HG02840 (cell line): ENCODE measurements at regions not wholly inside any gene's neighbourhood (a gene's known extent, or its start where the extent isn't known, plus 50 kb on each side); places are given as distances from the start of the nearest gene placed in this dataset.

Experiments
- ATAC-seq: cut with Tn5 transposase; IDR thresholded peaks from one replicate; pipeline ENCODE4 v1.9.1; 2021; ENCODE audit warnings: mild to moderate bottlenecking, moderate library complexity, moderate number of reproducible peaks; ENCODE audit not compliant: unreplicated experiment, low FRiP score

DNA sequence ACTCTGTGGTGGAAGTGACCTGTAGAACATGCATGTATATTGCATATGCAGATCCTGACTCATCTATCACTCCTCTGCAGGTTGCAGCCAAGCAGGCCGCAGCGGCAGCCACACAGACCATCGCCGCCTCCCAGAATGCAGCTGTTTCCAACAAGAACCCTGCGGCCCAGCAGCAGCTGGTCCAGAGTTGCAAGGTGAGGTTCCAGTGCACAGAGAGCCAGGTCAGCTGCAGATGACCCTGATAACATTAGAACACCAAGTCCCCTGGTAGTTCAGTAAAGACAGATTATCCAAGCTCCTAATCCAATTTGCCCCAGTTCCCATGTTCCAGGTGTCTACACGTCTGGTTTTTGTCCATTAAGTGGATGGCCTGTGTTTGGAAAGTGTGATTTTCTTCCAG lies 325.1 kb upstream of the TPM1 start:
- ATAC-seq = no peak

DNA sequence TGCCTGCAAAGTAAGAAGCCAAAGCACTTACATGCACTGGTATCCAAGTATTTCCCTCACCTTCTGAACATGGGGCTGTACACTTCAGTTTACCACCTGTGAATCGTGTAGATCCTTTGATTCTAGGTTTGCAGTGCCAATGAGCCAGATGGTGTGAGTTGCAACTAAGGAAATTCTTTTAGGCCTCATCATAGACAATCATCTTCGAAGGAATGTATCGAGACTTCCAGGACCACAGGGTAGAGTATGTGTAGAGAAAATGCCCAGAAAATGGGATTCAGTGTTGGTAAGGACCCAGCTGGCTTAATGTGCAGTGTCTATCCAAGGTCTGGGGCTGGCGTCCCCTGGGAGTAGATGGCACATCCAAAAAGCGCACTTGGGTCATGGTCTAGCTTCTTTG lies 323.2 kb upstream of the TPM1 start:
- no peak for ATAC-seq

DNA sequence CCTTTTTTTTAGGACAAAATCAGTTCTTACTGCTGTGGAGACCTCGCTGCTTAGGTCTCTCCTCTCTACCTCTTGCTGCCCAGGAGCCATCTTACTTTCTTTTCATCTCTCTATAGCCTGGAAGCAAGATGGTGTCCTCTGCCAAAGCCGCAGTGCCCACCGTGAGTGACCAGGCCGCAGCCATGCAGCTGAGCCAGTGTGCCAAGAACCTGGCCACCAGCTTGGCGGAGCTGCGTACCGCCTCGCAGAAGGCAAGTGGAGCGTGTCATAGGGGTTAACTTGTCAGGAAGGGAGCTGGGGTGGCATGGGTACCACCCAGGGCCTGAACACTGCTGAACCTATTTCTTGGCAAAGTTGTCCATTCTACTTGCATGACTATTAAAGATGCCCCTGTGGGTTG lies 320.3 kb upstream of the TPM1 start:
- ATAC-seq = no peak

DNA sequence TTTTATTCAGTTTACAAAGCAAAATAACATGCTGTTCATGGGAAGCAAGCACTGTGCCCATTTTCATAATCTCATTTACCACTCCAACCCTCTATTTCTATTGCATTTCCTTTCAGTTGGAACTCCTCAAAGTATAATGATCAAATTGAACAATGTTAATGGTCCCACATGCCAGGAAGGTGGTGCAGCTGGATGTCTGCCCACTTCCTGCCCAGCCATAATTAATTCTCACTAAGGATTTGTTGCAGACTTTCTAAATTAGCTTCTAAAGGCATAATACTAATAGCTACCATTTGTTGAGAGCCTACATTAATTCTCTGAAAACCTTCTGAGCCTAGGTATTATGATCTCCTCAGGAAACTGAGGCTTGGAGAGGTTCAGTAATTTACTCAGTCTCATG lies 316.1 kb upstream of the TPM1 start:
- ATAC-seq = no peak

DNA sequence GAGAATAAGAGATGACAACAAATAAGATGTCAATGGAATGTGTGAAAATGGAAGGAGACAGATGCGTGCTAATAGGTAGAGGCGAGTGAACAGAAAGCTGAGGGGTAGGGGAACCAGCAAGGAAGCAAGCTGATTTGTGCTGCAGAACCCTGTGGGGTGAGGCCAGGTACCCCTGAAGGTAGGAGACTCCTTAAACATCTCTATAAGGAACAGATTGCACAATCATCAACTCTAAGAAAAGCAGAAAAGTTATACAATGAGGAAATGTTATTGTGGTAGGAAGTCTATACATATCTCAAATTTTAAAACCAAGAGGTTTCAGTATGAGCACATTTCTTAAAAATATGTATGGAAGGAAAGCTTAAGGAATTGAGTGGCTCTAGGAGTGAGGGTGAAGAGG lies 315.0 kb upstream of the TPM1 start:
- no peak for ATAC-seq

DNA sequence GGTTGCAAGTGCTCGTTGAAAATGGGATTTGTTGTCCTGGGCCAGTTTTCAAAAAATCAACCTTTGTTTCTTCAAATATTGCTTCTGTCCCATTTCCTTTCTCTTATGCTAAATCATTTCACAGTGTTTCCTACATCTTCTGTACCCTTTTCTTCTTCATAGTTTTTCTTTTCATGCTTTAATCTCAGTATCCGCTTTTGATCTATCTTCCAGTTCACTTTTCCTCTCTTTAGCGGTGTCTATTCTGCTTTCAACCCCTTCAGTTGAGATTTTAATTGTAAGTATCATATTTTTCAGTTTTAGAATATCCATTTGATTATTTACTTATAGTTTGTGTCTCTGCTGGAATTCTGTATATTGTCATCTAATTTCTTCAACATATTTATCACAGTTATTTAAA lies 311.7 kb upstream of the TPM1 start:
- no peak for ATAC-seq

DNA sequence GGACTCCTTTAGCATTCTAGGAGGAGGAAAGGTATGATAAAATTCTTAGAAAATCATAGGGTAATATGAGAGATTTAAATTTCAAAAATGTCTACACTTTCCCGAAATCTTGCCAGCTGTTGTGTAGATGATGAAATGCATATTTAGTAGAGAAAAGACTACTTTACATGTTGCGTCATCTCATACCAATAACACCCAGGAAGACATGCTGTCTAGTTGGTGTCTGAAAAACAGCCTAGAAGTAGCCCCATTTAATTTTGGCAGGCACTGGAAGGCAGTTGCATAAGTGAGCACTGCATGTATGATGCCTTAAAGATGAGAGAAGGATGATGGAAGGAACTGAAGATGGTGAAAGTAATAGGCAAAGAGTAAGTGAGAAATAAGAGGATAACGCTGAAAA lies 310.5 kb upstream of the TPM1 start:
- ATAC-seq = no peak

DNA sequence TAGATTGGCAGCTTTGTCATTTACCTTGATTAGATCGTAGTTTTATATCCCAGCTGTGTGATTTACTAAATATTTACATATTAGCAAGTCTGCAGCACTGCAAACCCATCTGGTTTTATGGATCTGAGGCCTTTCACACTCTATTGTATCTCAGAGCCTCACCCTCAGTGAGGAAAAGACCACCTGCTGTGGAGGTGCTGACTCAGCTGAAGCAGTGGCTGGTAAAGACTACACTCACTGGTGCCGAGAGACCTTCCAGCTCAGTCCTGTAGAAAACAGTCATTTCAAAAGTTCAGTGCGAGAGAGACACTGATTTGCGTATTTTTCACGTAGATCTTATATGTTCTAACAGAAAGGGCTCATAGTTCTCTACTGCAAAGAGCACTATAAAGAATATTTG lies 307.8 kb upstream of the TPM1 start:
- ATAC-seq = no peak

DNA sequence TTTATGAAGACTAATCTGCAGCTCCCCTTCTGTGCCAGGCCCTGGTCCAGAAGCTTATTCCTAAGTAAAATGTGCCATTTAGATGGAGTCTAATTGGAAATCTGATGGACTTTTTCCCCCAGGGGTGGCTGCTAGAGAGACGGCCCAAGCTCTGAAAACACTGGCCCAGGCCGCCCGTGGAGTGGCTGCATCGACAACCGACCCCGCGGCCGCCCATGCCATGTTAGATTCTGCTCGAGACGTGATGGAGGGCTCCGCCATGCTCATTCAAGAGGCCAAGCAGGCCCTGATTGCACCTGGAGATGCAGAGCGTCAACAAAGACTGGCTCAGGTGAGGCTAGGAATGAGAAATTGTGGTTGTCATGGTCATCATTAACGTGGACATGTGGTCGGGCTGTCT lies 305.8 kb upstream of the TPM1 start:
- ATAC-seq = no peak

DNA sequence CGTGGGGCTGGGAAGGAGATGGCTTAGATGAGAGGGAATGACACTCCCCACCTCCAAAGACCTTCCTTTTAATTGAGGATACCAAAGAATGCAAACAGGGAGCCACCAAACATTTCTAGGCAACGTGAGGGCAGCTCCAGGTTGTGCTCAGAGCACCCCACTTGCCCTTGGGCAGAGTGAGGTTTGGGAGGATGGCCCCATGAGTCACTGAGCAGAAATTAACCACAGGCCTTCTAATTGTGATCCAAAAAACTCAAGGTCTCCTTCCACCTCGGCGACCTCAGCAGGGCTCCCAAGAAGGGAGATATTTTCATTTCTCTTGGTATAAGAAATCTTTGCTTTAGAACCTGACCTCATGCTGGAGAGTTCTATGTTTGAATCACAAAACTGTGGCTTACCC lies 305.0 kb upstream of the TPM1 start:
- no peak for ATAC-seq

DNA sequence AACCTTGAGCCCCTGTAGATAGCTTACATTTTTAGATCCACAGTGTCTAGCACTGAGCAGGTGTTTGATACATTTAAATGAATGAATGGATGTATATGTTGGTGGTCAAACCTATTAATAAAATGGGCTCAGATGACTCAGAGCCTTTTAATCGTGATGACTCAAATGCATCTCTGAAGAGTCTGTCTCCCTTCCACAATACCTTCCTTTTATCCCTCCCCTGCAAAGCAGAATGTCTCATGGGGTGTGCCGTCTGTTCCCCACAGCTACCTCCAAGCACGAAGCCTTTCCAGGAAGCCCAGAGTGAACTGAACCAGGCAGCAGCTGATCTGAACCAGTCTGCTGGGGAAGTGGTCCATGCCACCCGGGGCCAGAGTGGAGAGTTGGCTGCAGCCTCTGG lies 303.5 kb upstream of the TPM1 start:
- no peak for ATAC-seq

DNA sequence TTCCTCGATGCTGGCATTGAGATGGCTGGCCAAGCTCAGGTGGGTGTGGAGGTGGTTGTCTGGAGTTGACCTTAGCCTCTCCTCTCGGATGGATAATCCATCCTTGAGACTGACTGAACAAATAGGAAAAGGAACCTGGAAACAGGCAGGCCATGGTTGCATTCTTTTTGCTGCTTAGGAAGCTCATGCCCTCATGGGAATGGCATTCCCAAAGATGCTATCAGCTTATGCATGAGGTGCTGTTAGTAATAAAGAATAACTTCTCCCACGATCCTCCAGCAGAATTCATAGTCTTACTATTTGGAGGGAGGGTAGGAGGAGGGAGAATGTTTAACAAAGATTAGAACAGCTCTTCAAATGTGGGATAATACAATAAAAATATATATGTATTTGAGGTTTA lies 303.0 kb upstream of the TPM1 start:
- no peak for ATAC-seq

DNA sequence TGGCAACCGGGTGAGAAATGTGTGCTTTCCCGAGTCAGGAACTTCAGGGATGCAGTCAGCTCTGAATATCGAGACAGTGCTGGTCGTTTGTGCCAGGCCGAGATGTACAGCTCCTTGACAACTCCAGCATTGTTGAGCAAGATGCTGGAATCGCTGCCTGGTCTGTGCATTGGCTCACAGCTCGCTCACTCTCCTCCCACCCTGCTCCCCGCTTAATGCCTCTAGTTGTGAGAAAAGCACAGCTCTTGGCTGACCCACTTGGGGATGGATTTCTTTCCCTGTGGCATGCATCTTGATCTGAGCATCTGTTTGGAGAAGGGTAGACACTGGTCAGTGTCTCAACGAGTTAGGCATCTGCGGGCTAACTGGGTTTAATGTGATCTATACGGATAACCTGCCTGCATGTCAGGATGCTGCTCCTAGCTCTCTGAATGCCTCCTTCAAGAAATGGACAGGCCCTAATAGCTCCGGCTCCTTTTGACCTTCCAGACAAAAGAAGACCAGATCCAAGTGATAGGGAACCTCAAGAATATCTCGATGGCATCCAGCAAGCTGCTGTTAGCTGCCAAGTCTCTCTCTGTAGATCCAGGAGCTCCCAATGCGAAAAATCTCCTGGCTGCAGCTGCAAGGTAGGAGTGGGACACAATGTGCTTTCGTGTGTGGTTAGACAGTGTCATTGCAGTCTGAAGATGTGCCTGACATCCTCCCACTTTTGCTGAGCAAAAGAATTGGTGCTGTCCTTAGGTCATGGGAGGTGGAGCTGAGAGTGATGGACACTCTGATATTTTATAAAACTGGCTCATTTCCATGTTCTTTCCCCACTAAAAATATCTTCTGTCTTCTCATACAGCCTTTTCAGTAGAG lies 302.2 kb upstream of the TPM1 start:
- no peak for ATAC-seq

DNA sequence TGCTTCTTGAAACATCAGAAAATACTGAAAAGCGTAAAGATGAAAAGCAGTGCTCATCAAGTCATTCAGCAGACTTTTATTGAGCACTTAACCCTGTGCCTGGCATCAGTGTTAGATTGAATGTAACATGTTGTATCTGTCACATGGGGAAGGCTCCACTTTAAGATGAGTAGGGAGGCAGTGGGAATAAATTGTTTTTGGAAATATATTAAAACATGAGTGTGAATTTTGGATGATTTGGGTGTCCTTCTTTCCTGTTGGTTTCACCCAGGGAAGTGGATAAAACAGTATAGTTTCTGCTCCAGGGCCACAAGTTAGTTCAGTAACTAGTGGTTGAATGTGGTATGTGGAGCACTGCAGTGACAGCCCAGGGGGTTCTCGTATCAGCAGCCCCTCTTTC lies 301.4 kb upstream of the TPM1 start:
- no peak for ATAC-seq

DNA sequence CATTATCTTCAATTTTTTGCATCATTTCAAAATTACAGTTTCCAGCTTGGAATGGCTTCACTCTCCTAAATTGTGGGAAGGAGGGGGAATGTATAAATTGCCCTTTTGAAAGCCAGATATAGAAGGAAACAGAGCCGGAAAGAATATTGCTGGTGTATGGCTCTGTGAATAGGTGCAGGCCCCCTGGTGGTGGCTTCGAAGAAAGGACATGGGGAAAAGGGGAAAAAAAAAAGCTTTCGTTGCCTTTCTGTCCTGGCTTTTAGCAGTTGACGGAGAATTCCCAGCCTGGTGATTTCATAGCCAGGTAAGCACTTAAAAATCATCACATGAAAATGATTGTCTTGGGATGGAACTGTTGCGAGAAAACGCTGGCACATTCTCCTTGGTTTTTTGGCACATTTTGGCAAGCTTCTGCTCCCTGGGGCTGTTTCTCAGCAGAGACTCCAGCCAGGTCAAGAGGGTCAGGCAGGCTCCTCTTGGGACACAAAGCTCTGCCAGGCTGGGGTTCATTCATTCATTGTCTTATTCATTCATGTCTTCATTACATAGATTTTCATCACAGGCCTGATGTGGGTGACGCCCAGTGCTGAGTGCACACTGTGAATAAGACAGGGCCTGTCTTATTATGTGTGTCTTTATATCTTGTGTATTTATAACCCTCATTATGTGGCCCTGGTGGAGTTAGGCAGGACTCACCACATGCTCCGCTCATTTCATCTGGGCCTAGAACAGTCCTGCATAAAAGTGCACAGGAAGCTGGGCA lies 300.0 kb upstream of the TPM1 start:
- ATAC-seq = no peak

DNA sequence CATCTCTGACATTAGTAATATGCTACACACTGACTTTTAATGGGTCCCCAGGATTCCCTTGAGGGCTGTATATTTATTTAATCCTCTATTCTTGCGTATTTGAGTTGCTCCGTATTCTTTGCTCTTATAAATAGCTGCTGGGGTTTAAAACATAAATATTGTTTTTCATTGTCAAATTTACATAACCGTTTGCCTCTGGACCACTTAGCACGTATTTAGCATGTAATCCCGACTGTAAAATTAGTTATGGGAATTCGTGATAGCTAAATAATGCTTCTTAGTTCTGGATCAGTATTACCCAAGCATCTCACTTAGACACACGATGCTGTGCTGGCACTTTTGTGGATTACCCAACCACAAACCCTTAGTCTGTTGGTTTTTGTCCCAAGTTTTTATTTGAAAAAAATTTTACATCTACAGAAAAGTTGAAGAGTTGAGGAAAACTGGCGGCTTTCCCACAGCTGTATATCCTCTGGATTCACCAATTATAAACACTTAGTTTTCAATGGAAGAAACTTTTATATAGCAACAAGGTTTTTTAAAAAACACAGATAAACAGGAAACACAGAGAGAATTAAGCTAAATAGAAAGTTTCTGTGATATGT lies 296.8 kb upstream of the TPM1 start:
- ATAC-seq = no peak

DNA sequence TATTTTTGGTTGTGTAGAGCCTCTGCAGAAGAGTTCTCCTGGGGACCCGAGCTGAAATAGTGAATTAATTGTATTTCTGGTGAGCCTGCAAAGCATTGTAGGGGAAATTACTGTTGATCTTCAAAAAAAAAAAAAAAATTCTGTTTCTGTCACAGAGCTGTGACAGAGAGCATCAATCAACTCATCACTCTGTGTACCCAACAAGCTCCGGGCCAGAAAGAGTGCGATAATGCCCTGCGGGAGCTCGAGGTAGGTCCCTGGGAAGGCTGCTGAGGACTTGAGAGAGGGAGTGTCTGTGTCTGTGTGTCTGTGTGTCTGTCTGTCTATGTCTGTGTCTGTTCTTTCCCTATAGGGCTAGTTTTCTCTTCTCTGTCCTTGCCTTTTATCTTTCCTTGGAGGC lies 294.4 kb upstream of the TPM1 start:
- ATAC-seq = no peak

DNA sequence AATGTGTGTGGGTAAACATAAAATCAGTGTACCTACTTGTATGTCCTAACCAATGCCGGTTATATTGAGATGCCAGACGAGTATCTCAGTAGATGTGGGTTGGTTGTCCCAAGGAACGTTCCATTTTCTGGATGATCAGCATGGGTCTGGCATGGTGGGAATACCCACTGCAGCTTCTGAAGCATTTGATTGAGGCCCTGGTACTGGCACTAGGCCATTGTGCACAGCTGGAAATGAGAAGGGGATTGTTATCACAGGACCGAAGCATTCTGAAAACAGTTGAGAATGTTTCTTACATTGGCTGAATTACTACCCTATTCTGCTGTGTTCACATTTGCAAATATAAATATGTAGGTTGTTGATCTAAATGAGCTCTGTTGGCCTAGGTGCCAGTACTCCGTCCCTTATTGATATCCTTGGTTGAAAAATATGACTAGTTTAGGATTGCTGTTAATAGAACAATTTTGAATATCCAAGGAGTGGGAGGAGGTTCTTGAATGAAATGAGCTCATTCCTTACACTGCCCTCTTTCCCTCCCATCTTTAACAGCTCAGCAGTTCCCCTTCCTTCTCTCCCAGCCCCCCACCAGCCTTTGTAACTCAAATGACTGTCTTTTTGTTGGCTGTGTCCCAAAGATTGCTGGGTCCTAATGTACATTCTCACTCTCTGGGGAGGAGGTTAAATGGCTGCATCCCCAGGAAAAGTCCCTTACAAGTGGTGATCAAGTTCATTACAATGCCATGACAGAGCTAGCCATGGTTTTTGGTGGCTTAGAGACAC lies 293.3 kb upstream of the TPM1 start:
- no peak for ATAC-seq

DNA sequence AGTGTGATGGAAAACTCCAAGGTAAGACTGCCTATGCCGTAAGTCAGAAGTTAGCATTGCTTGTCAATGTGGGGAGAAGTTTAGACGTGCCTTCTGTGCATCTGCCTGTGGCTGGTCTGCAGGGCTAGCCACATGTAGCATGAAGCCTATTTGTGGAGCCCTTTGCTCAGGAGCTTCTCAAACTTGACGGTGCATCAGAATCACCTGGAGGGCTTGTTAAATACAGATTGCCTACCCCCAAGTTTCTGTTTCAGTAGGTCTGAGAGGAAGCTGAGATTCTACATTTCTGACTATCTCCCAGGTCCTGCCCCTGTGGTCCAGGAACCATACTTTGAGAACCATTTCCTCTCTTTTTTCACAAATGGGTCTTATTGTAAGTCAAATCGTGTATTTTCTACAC lies 292.1 kb upstream of the TPM1 start:
- ATAC-seq = no peak

DNA sequence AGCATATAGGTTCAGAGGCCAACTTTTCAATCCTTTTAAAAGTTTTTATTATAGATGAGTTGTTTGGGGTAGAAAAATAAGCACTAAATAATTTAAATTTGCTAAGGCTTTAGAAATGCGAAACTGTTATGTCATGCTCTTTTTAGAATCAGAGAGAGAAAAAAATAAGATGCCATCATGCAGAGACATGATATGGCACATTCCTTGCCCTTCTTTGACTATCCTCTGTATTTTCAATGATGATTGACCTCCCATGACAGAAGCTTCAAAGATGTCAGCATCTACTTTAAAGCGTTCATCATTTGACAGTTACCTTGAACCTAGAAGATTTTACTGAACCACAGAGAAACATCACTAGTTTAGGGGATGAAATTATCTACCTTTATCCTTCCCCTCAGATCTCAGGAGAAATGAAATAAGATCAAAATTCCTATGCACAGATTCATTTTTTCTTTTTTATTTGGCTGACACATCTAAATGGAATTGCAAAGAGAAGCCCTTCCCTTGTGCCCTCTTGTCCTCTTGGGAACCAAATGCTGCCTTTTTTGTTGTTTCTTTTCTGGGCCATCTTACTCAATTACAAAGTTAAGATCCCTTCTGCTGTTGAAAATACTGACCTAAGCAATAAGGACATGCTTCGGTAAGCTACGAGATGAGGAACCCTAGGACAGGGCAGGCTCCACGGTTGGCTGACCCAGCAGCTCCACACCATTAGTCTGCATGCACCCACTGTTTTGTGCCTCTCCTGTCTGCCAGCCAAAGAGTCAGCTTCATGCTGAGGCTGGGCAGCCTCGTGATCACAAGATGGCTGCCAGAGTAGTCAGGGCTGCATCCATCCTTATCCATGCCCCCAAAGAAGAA lies 289.7 kb upstream of the TPM1 start:
- no peak for ATAC-seq
